NB4 (cell line): ENCODE measurements at regions not wholly inside any gene's neighbourhood (a gene's known extent, or its start where the extent isn't known, plus 50 kb on each side); places are given as distances from the start of the nearest gene placed in this dataset.
"Not testable (repeated sequence)": the region's sequence is repeated elsewhere in the genome, so short reads cannot be mapped to it uniquely, and the experiment has no call there.

Experiments used
- DNase-seq: peaks from one replicate; pipeline ENCODE4 v3.0.0; 2010; ENCODE audit warnings: low read depth
- H3K4me3 ChIP-seq: one replicate; pipeline ENCODE4 v1.5.1; 2011; ENCODE audit warnings: mild to moderate bottlenecking, low read depth, low read length, moderate library complexity
- MYC ChIP-seq: IDR thresholded peaks from 2 replicates; pipeline ENCODE4 v1.6.1; 2011; ENCODE audit warnings: low read depth, low read length
- POLR2A ChIP-seq: IDR thresholded peaks from 2 replicates; pipeline ENCODE4 v1.6.1; 2011; ENCODE audit warnings: mild to moderate bottlenecking; ENCODE audit not compliant: insufficient read length; ENCODE audit errors: extremely low read depth
- TF ChIP-seq, protein P1 (sequence below): IDR thresholded peaks from one replicate; pipeline ENCODE4 v1.5.1; 2012; ENCODE audit warnings: low read depth, low read length
- TF ChIP-seq, protein P2 (sequence below): IDR thresholded peaks from 2 replicates; pipeline ENCODE4 v1.6.1; 2011; ENCODE audit warnings: low read depth, low read length

DNA sequence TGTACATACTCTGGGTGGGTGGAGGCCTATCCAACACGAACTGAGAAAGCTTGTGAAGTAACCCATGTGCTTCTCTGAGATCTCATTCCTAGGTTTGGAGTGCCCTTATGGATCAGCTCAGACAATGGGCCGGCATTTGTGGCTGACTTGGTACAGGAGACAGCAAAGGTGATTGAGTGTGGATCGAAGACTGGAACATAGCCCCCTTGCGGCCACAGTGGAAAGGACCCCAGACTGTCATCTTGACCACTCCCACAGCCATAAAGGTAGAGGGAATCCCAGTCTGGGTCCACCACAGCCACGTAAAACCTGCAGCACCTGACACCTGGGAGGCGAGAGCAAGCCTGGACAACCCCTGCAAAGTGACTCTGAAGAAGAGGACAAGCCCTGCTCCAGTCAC is 598.0 kb upstream of the AADAT start:
- DNase-seq, result no peak
- TF ChIP-seq MYC (no peak), POLR2A (no peak)
- TF ChIP-seq, protein P1, sequence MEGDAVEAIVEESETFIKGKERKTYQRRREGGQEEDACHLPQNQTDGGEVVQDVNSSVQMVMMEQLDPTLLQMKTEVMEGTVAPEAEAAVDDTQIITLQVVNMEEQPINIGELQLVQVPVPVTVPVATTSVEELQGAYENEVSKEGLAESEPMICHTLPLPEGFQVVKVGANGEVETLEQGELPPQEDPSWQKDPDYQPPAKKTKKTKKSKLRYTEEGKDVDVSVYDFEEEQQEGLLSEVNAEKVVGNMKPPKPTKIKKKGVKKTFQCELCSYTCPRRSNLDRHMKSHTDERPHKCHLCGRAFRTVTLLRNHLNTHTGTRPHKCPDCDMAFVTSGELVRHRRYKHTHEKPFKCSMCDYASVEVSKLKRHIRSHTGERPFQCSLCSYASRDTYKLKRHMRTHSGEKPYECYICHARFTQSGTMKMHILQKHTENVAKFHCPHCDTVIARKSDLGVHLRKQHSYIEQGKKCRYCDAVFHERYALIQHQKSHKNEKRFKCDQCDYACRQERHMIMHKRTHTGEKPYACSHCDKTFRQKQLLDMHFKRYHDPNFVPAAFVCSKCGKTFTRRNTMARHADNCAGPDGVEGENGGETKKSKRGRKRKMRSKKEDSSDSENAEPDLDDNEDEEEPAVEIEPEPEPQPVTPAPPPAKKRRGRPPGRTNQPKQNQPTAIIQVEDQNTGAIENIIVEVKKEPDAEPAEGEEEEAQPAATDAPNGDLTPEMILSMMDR, result no peak
- TF ChIP-seq, protein P2, sequence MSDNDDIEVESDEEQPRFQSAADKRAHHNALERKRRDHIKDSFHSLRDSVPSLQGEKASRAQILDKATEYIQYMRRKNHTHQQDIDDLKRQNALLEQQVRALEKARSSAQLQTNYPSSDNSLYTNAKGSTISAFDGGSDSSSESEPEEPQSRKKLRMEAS, result no peak

DNA sequence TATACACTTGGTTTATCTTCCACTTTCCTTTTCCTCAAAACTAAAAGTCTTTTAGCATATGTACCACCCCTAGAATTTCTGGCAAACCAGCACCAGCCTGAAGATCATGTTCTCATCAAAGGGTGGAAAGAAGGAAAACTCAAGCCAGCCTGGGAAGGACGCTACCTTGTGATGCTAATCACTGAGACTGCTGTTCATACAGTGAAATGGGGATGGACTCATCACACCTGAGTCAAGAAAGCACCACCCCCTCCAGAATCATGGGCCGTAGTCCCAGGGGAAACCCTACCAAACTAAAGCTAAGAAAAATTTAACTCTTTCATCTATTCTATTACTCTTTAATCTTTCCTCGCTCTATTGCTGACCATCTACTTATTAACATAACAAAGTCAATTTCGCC is 595.9 kb upstream of the AADAT start:
- not testable (repeated sequence) for DNase-seq, H3K4me3 ChIP-seq

More for the DNA sequence above, 598.0 kb upstream of the AADAT start:
- H3K4me3 ChIP-seq, result no peak overlapping the region

DNA sequence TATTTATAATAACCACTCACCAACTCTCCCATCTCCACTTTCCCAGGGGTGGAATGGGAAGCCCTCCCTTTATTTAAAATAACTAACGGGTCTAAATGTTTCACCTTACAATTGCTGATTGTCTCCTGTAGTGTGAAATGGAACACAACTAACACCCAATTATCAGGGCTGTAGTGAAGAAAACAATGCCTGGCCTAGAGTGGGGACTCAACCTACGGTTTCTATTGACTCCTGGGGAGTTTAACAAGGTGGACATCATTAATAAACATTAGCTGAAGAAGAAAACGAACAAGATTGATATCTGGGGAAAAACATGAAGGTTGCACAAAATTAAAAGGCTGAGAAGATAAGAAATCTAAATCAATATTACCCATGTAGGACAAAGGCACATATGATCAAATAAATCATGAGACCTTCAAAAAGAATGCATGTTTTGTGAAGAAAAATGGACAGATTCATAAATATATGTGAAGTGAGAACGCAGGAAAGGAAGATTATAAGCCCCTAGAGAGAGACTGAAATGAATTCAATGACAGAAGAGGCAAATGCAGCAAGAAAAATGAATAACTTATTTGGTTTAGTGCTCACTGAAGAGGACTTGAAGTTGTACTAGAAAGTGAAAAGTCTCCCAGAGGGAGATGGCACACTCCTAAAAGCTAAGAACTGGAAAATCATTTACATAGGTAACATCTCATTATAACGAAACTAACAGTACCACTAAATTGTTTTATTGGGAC is 593.0 kb upstream of the AADAT start:
- no peak overlapping the region for H3K4me3 ChIP-seq
- no peak for DNase-seq
- TF ChIP-seq MYC (no peak), POLR2A (no peak)
- TF ChIP-seq, protein P2, result no peak
- TF ChIP-seq, protein P1, result no peak

DNA sequence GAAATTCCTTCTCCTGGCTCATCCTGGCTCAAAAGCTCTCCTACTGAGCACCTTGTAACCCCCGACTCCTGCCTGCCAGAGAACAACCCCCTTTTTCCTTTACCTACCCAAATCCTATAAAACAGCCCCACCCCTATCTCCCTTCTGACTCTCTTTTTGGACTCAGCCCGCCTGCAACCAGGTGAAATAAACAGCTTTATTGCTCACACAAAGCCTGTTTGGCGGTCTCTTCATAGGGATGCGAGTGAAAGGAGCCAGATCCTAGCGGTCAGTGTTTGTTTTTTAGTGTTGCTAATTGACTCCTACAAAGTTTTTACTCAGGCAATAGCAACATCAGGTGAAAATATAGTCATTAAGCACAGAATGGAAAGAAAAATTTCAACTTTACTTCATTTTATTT is 592.3 kb upstream of the AADAT start:
- not testable (repeated sequence) for DNase-seq, H3K4me3 ChIP-seq

DNA sequence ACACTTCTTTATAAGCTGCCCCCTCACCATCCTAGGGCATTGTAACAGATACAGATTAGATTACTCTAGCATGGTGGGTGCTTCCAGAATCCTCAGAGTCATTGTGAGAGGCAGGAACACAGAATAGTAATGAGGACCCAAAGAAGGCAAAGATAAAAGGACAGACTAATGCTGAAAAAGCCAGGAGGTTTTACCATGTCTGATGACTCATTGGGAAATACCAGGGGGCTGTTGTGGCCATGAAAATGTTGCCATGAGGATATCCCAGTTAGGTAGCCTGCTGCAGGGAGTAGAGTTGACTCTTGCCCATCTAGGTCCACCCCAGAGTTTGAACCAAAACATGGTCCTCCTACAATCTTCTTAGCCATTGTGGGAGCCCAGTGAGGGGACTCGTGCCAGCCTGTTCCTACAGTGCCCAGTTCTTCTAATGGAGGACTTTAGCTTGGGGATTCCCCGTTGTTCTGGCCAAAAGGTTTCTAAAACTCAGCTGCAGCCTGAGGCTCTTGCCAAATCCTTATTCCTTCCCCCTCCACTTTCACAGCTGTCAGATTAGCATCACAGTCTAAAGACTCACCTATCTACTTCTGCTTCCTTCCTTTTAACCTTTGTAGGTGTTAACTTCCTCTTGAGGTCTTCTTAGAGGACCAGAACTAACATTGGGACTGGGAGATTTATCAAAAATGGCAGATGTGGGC is 586.0 kb upstream of the AADAT start:
- no peak overlapping the region for H3K4me3 ChIP-seq
- DNase-seq, result no peak
- TF ChIP-seq MYC (no peak), POLR2A (no peak)
- TF ChIP-seq, protein P1, result no peak
- TF ChIP-seq, protein P2, result no peak

DNA sequence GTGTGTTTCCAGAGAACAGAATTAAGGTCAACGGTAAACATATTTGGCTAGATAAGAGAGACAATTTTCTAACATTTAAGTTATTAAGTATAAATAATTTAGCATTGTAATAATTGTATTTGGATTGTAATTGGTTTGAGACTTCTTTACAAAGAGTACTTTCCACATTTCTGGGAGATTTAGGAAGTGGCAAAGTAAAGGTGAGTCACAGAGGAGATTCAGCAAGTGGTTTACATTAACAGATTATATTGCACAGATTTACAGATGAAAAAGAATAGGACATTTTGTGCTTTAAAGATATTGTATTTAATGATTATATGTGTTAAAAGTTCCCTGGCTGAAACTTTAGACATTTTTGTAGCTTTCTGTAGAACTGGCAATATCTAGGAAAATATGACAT is 584.4 kb upstream of the AADAT start:
- H3K4me3 ChIP-seq, result no peak overlapping the region
- TF ChIP-seq, protein P2, result no peak
- TF ChIP-seq, protein P1, result no peak
- TF ChIP-seq POLR2A (no peak), MYC (no peak)
- no peak for DNase-seq
